Memory B cell (primary cell): ENCODE measurements at regions not wholly inside any gene's neighbourhood (a gene's known extent, or its start where the extent isn't known, plus 50 kb on each side); places are given as distances from the start of the nearest gene placed in this dataset.

Experiments used
- ATAC-seq: fragments of 150-1000 bp; cut with Tn5 transposase; 2 replicates; pipeline ENCODE4 v1.10.0; 2021; ENCODE audit warnings: low read depth, mild to moderate bottlenecking, moderate library complexity
- DNase-seq, 2 donors: peaks; one replicate each; pipeline ENCODE4 v3.0.0; 2022; ENCODE audit warnings: low spot score in 2 of 2
- H3K27ac Mint-ChIP-seq: one replicate; pipeline ENCODE4 v1.8.0; 2022; ENCODE audit warnings: mild to moderate bottlenecking, moderate library complexity, mixed read lengths
- H3K27me3 Mint-ChIP-seq: one replicate; pipeline ENCODE4 v1.8.0; 2022; ENCODE audit warnings: mixed read lengths
- H3K36me3 Mint-ChIP-seq: one replicate; pipeline ENCODE4 v1.8.0; 2022; ENCODE audit warnings: mild to moderate bottlenecking, mixed read lengths
- H3K4me1 Mint-ChIP-seq: one replicate; pipeline ENCODE4 v1.8.0; 2022; ENCODE audit warnings: mixed read lengths
- H3K4me3 Mint-ChIP-seq: one replicate; pipeline ENCODE4 v1.8.0; 2022; ENCODE audit warnings: mild to moderate bottlenecking, moderate library complexity, mixed read lengths
- H3K9me3 Mint-ChIP-seq: one replicate; pipeline ENCODE4 v1.8.0; 2022; ENCODE audit warnings: mixed read lengths

- Mint-ChIP-seq H3K4me3 (no peak overlapping the region), H3K27ac (no peak overlapping the region), H3K36me3 (no peaks in the 10 kb centered on the region), H3K27me3 (peaks cover 2% of the 10 kb centered on the region), H3K9me3 (no peaks in the 10 kb centered on the region), H3K4me1 (peaks cover 30% of the 10 kb centered on the region)
- ATAC-seq (no peak), DNase-seq (no peak)
These were observed 182.5 kb upstream of the HS6ST1 start for GRCh38 chr2:128501006-128501690.

- no peak for DNase-seq
- no peak for ATAC-seq
- H3K9me3 Mint-ChIP-seq: no peaks in the 10 kb centered on the region
- H3K27ac Mint-ChIP-seq: no peak overlapping the region
- no peak overlapping the region for H3K4me3 Mint-ChIP-seq
- H3K36me3 Mint-ChIP-seq: no peaks in the 10 kb centered on the region
- H3K27me3 Mint-ChIP-seq: peaks cover 2% of the 10 kb centered on the region
- H3K4me1 Mint-ChIP-seq: peaks cover 30% of the 10 kb centered on the region
These were observed 183.0 kb upstream of the HS6ST1 start for GRCh38 chr2:128501700-128502099.

- peaks cover 30% of the 10 kb centered on the region for H3K4me1 Mint-ChIP-seq
- no peaks in the 10 kb centered on the region for H3K9me3 Mint-ChIP-seq
- ATAC-seq: no peak
- H3K4me3 Mint-ChIP-seq: no peak overlapping the region
- H3K27ac Mint-ChIP-seq: no peak overlapping the region
- H3K27me3 Mint-ChIP-seq: peaks cover 2% of the 10 kb centered on the region
- no peaks in the 10 kb centered on the region for H3K36me3 Mint-ChIP-seq
- no peak for DNase-seq
These were observed 183.5 kb upstream of the HS6ST1 start for GRCh38 chr2:128502200-128502599.

- DNase-seq: no peak
- Mint-ChIP-seq H3K4me3 (no peak overlapping the region), H3K27ac (no peak overlapping the region), H3K4me1 (peaks cover 30% of the 10 kb centered on the region), H3K27me3 (peaks cover 2% of the 10 kb centered on the region), H3K9me3 (no peaks in the 10 kb centered on the region), H3K36me3 (no peaks in the 10 kb centered on the region)
- ATAC-seq: no peak
These were observed 184.1 kb upstream of the HS6ST1 start for GRCh38 chr2:128502638-128503246.

GRCh38 chr2:128503399-128504245 lies 185.0 kb upstream of the HS6ST1 start:
- DNase-seq (no peak), ATAC-seq (no peak)
- Mint-ChIP-seq H3K4me3 (peak overlapping the region; percentile 14), H3K36me3 (no peaks in the 10 kb centered on the region), H3K27ac (no peak overlapping the region), H3K4me1 (peaks cover 30% of the 10 kb centered on the region), H3K9me3 (no peaks in the 10 kb centered on the region), H3K27me3 (no peaks in the 10 kb centered on the region)

- ATAC-seq: peak; percentile 91
- H3K27me3 Mint-ChIP-seq: no peaks in the 10 kb centered on the region
- H3K9me3 Mint-ChIP-seq: no peaks in the 10 kb centered on the region
- peaks cover 30% of the 10 kb centered on the region for H3K4me1 Mint-ChIP-seq
- H3K36me3 Mint-ChIP-seq: no peaks in the 10 kb centered on the region
- peak; percentile 41 to 55 for DNase-seq
- H3K4me3 Mint-ChIP-seq: no peak overlapping the region
- peak overlapping the region; percentile 71 for H3K27ac Mint-ChIP-seq
These were observed 185.8 kb upstream of the HS6ST1 start for GRCh38 chr2:128504246-128505149.

GRCh38 chr2:128505150-128505490 lies 186.5 kb upstream of the HS6ST1 start:
- Mint-ChIP-seq H3K9me3 (no peaks in the 10 kb centered on the region), H3K27me3 (no peaks in the 10 kb centered on the region), H3K36me3 (no peaks in the 10 kb centered on the region), H3K4me1 (peaks cover 30% of the 10 kb centered on the region), H3K27ac (peak overlapping the region; percentile 71), H3K4me3 (no peak overlapping the region)
- DNase-seq: no peak
- peak; percentile 45 for ATAC-seq

GRCh38 chr2:128505575-128506526 lies 187.2 kb upstream of the HS6ST1 start:
- H3K9me3 Mint-ChIP-seq: no peaks in the 10 kb centered on the region

GRCh38 chr2:128506534-128506933 lies 187.9 kb upstream of the HS6ST1 start:
- no peaks in the 10 kb centered on the region for H3K27me3 Mint-ChIP-seq
- DNase-seq: no peak
- H3K4me3 Mint-ChIP-seq: no peak overlapping the region
- H3K36me3 Mint-ChIP-seq: no peaks in the 10 kb centered on the region
- no peak for ATAC-seq
- H3K4me1 Mint-ChIP-seq: peaks cover 30% of the 10 kb centered on the region
- no peaks in the 10 kb centered on the region for H3K9me3 Mint-ChIP-seq
- H3K27ac Mint-ChIP-seq: no peak overlapping the region

More at GRCh38 chr2:128505575-128506526, 187.2 kb upstream of the HS6ST1 start:
- DNase-seq: no peak
- no peak overlapping the region for H3K27ac Mint-ChIP-seq
- no peak for ATAC-seq
- no peaks in the 10 kb centered on the region for H3K27me3 Mint-ChIP-seq
- H3K4me3 Mint-ChIP-seq: no peak overlapping the region
- peaks cover 30% of the 10 kb centered on the region for H3K4me1 Mint-ChIP-seq
- H3K36me3 Mint-ChIP-seq: no peaks in the 10 kb centered on the region

- H3K9me3 Mint-ChIP-seq: no peaks in the 10 kb centered on the region
- DNase-seq (no peak), ATAC-seq (no peak)
- no peak overlapping the region for H3K27ac Mint-ChIP-seq
- no peaks in the 10 kb centered on the region for H3K27me3 Mint-ChIP-seq
- H3K4me3 Mint-ChIP-seq: no peak overlapping the region
- H3K36me3 Mint-ChIP-seq: no peaks in the 10 kb centered on the region
- peaks cover 19% of the 10 kb centered on the region for H3K4me1 Mint-ChIP-seq
These were observed 192.2 kb upstream of the HS6ST1 start for GRCh38 chr2:128510701-128511397.

GRCh38 chr2:128511731-128512378 lies 193.2 kb upstream of the HS6ST1 start:
- no peaks in the 10 kb centered on the region for H3K27me3 Mint-ChIP-seq
- H3K4me1 Mint-ChIP-seq: peaks cover 18% of the 10 kb centered on the region
- no peak overlapping the region for H3K4me3 Mint-ChIP-seq
- H3K27ac Mint-ChIP-seq: no peak overlapping the region
- H3K9me3 Mint-ChIP-seq: no peaks in the 10 kb centered on the region
- no peaks in the 10 kb centered on the region for H3K36me3 Mint-ChIP-seq
- DNase-seq (no peak), ATAC-seq (no peak)
